Suprapubic skin (tissue), 4 donors: ENCODE measurements at regions not wholly inside any gene's neighbourhood (a gene's known extent, or its start where the extent isn't known, plus 50 kb on each side); places are given as distances from the start of the nearest gene placed in this dataset.

Experiments used
- POLR2A ChIP-seq, 2 donors: fragments of 450-650 bp; IDR thresholded peaks; one replicate each; pipeline ENCODE4 v1.6.1; 2017; ENCODE audit warnings: antibody characterized with exemption in 2 of 2, mild to moderate bottlenecking in 2 of 2, moderate library complexity in 2 of 2
- POLR2AphosphoS5 ChIP-seq, 3 donors: sonication (generic); formaldehyde crosslinking; IDR thresholded peaks; one replicate each; pipeline ENCODE4 v1.6.1; 2017; ENCODE audit warnings: antibody characterized with exemption in 3 of 3
- TF ChIP-seq, protein P1 (sequence below), 2 donors: fragments of 200-600 bp in 1 of 2; fragments of 450-650 bp in 1 of 2; sonication (generic) in 1 of 2; IDR thresholded peaks; one replicate each; pipeline ENCODE4 v1.5.1; 2016 to 2019; ENCODE audit warnings: antibody characterized with exemption in 2 of 2, mild to moderate bottlenecking in 1 of 2, moderate library complexity in 1 of 2

DNA sequence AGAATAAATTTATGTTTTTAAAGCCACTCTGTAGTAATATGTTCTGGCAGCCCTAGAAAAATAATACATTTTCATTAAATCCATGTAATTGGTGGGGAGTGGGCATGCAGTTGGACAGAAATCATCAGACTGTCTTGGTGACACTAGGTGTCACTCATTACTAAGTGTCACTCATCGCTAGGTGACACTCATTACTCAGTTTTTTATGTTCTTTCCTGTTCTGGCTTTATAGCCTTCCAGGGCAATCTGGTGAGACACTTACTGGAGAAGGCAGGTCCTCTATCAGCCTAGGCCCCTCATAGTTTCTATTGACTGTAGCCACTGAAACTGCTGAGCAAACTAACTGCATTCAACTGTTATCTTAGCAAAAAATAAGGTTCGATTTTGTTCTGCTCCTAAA, 542.1 kb downstream of the SLITRK1 start:
- TF ChIP-seq, protein P1, sequence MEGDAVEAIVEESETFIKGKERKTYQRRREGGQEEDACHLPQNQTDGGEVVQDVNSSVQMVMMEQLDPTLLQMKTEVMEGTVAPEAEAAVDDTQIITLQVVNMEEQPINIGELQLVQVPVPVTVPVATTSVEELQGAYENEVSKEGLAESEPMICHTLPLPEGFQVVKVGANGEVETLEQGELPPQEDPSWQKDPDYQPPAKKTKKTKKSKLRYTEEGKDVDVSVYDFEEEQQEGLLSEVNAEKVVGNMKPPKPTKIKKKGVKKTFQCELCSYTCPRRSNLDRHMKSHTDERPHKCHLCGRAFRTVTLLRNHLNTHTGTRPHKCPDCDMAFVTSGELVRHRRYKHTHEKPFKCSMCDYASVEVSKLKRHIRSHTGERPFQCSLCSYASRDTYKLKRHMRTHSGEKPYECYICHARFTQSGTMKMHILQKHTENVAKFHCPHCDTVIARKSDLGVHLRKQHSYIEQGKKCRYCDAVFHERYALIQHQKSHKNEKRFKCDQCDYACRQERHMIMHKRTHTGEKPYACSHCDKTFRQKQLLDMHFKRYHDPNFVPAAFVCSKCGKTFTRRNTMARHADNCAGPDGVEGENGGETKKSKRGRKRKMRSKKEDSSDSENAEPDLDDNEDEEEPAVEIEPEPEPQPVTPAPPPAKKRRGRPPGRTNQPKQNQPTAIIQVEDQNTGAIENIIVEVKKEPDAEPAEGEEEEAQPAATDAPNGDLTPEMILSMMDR (IDR thresholded peaks at IDR 0.05): no peak
- TF ChIP-seq POLR2AphosphoS5 (IDR thresholded peaks at IDR 0.05) (no peak), POLR2A (IDR thresholded peaks at IDR 0.05) (no peak)
